ENCODE measurements at regions not wholly inside any gene's neighbourhood (a gene's known extent, or its start where the extent isn't known, plus 50 kb on each side); places are given as distances from the start of the nearest gene placed in this dataset.

DNA sequence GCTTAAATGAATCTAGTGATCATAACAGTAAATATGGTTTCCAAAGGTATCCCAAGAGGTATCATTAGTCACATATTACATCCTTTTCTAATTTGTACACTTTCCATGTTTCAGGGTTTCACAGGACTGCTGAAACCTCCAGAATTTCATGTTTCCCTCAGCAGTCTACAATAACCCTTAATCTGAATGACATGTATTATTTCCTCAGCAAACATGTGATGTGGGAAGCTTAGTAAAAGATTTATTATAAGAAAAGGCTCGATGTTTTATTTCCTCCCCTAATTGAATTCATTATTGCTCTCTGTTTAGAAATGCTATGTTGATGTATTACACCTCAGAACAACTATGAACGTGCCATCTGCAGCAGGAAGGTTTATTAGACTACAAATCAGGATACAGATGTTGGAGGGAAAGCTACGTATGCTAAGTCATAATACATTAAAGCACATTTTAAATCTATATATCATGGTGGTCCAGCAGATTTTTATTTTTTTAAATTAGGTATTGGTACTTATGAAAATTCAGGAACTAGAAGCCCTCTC is 52.5 kb upstream of the SKAP2 start:
- TF ChIP-seq, protein P1, sequence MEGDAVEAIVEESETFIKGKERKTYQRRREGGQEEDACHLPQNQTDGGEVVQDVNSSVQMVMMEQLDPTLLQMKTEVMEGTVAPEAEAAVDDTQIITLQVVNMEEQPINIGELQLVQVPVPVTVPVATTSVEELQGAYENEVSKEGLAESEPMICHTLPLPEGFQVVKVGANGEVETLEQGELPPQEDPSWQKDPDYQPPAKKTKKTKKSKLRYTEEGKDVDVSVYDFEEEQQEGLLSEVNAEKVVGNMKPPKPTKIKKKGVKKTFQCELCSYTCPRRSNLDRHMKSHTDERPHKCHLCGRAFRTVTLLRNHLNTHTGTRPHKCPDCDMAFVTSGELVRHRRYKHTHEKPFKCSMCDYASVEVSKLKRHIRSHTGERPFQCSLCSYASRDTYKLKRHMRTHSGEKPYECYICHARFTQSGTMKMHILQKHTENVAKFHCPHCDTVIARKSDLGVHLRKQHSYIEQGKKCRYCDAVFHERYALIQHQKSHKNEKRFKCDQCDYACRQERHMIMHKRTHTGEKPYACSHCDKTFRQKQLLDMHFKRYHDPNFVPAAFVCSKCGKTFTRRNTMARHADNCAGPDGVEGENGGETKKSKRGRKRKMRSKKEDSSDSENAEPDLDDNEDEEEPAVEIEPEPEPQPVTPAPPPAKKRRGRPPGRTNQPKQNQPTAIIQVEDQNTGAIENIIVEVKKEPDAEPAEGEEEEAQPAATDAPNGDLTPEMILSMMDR (IDR thresholded peaks at IDR 0.05; ENCODE audit: insufficient read depth, low read length) = no peak
- TF ChIP-seq POLR2AphosphoS5 (IDR thresholded peaks at IDR 0.05; ENCODE audit: low read depth) = no peak

Data from HL-60 (cell line).